A549 (cell line): ENCODE measurements at regions not wholly inside any gene's neighbourhood (a gene's known extent, or its start where the extent isn't known, plus 50 kb on each side); places are given as distances from the start of the nearest gene placed in this dataset.

Source experiments
- BHLHE40 ChIP-seq: IDR thresholded peaks from 2 replicates; pipeline ENCODE4 v1.6.1; 2012; ENCODE audit warnings: low read depth, low read length, inconsistent platforms
- FOXS1 ChIP-seq: fragments of 250-450 bp; sonication (Bioruptor Pico); IDR thresholded peaks from 2 replicates; pipeline ENCODE4 v1.5.0; 2020; ENCODE audit warnings: mild to moderate bottlenecking, moderate library complexity
- SMC3 ChIP-seq: fragments of >200 bp; sonication (Bioruptor Twin); formaldehyde crosslinking; IDR thresholded peaks from 3 replicates; pipeline ENCODE4 v1.6.1; 2018; ENCODE audit warnings: inconsistent platforms

GRCh38 chr14:87304404-87304803, 688.6 kb downstream of the GALC start:
- TF ChIP-seq BHLHE40 (no peak), FOXS1 (no peak), SMC3 (no peak)
